ENCODE measurements at regions not wholly inside any gene's neighbourhood (a gene's known extent, or its start where the extent isn't known, plus 50 kb on each side); places are given as distances from the start of the nearest gene placed in this dataset.

- no peaks in the 10 kb centered on the region for H3K9me3 ChIP-seq (ENCODE audit: control insufficient read depth in 5 of 5, low read length in 5 of 5)
- H3K4me1 ChIP-seq (ENCODE audit: control insufficient read depth in 5 of 5, insufficient read depth in 5 of 5, low read length in 5 of 5): peaks cover 0 to 9% (median 0%) of the 10 kb centered on the region in 5 donors
- no peak overlapping the region for H3K9ac ChIP-seq (ENCODE audit: low read length in 5 of 5)
- H3K27ac ChIP-seq (ENCODE audit: low read depth, low read length): no peak overlapping the region
- peaks cover 0 to 7% (median 4%) of the 10 kb centered on the region in 5 donors for H3K36me3 ChIP-seq (ENCODE audit: control insufficient read depth in 5 of 5, insufficient read depth in 5 of 5, low read length in 5 of 5)
- no peak overlapping the region for H3K4me3 ChIP-seq (ENCODE audit: low read depth in 1 of 5, low read length in 5 of 5)
- H3K27me3 ChIP-seq (ENCODE audit: control insufficient read depth in 5 of 5, insufficient read depth in 4 of 5, low read length in 5 of 5): no peaks in the 10 kb centered on the region
Measured at GRCh38 chr1:113007706-113008364, 51.8 kb upstream of the SLC16A1 start.

- H3K36me3 ChIP-seq (ENCODE audit: control insufficient read depth in 5 of 5, insufficient read depth in 5 of 5, low read length in 5 of 5): peaks cover 0 to 7% (median 4%) of the 10 kb centered on the region in 5 donors
Measured at GRCh38 chr1:113008365-113008714, 52.3 kb upstream of the SLC16A1 start.

GRCh38 chr1:113012149-113012548 lies 56.2 kb upstream of the SLC16A1 start:
- no peaks in the 10 kb centered on the region for H3K9me3 ChIP-seq (ENCODE audit: control insufficient read depth in 5 of 5, low read length in 5 of 5)
- H3K27ac ChIP-seq (ENCODE audit: low read depth, low read length): no peak overlapping the region
- no peaks in the 10 kb centered on the region for H3K27me3 ChIP-seq (ENCODE audit: control insufficient read depth in 5 of 5, insufficient read depth in 4 of 5, low read length in 5 of 5)
- no peak overlapping the region for H3K9ac ChIP-seq (ENCODE audit: low read length in 5 of 5)
- H3K36me3 ChIP-seq (ENCODE audit: control insufficient read depth in 5 of 5, insufficient read depth in 5 of 5, low read length in 5 of 5): peaks cover 0 to 7% (median 4%) of the 10 kb centered on the region in 5 donors
- H3K4me3 ChIP-seq (ENCODE audit: low read depth in 1 of 5, low read length in 5 of 5): no peak overlapping the region
- no peaks in the 10 kb centered on the region for H3K4me1 ChIP-seq (ENCODE audit: control insufficient read depth in 5 of 5, insufficient read depth in 5 of 5, low read length in 5 of 5)

More at GRCh38 chr1:113008365-113008714, 52.3 kb upstream of the SLC16A1 start:
- H3K9me3 ChIP-seq (ENCODE audit: control insufficient read depth in 5 of 5, low read length in 5 of 5): no peaks in the 10 kb centered on the region
- H3K27me3 ChIP-seq (ENCODE audit: control insufficient read depth in 5 of 5, insufficient read depth in 4 of 5, low read length in 5 of 5): no peaks in the 10 kb centered on the region
- no peak overlapping the region for H3K9ac ChIP-seq (ENCODE audit: low read length in 5 of 5)
- peaks cover 0 to 9% (median 0%) of the 10 kb centered on the region in 5 donors for H3K4me1 ChIP-seq (ENCODE audit: control insufficient read depth in 5 of 5, insufficient read depth in 5 of 5, low read length in 5 of 5)
- no peak overlapping the region for H3K4me3 ChIP-seq (ENCODE audit: low read depth in 1 of 5, low read length in 5 of 5)
- no peak overlapping the region for H3K27ac ChIP-seq (ENCODE audit: low read depth, low read length)

GRCh38 chr1:113013823-113014222 lies 57.8 kb upstream of the SLC16A1 start:
- H3K4me1 ChIP-seq (ENCODE audit: control insufficient read depth in 5 of 5, insufficient read depth in 5 of 5, low read length in 5 of 5): no peaks in the 10 kb centered on the region
- H3K9ac ChIP-seq (ENCODE audit: low read length in 5 of 5): no peak overlapping the region
- no peaks in the 10 kb centered on the region for H3K27me3 ChIP-seq (ENCODE audit: control insufficient read depth in 5 of 5, insufficient read depth in 4 of 5, low read length in 5 of 5)
- H3K27ac ChIP-seq (ENCODE audit: low read depth, low read length): no peak overlapping the region
- H3K4me3 ChIP-seq (ENCODE audit: low read depth in 1 of 5, low read length in 5 of 5): no peak overlapping the region
- H3K9me3 ChIP-seq (ENCODE audit: control insufficient read depth in 5 of 5, low read length in 5 of 5): no peaks in the 10 kb centered on the region
- H3K36me3 ChIP-seq (ENCODE audit: control insufficient read depth in 5 of 5, insufficient read depth in 5 of 5, low read length in 5 of 5): peaks cover 0 to 4% (median 0%) of the 10 kb centered on the region in 5 donors

- Histone ChIP-seq H3K9ac (ENCODE audit: low read length in 5 of 5) (no peak overlapping the region), H3K4me1 (ENCODE audit: control insufficient read depth in 5 of 5, insufficient read depth in 5 of 5, low read length in 5 of 5) (no peaks in the 10 kb centered on the region), H3K9me3 (ENCODE audit: control insufficient read depth in 5 of 5, low read length in 5 of 5) (no peaks in the 10 kb centered on the region), H3K4me3 (ENCODE audit: low read depth in 1 of 5, low read length in 5 of 5) (no peak overlapping the region), H3K36me3 (ENCODE audit: control insufficient read depth in 5 of 5, insufficient read depth in 5 of 5, low read length in 5 of 5) (peaks cover 0 to 3% (median 0%) of the 10 kb centered on the region in 5 donors), H3K27ac (ENCODE audit: low read depth, low read length) (no peak overlapping the region), H3K27me3 (ENCODE audit: control insufficient read depth in 5 of 5, insufficient read depth in 4 of 5, low read length in 5 of 5) (no peaks in the 10 kb centered on the region)
Measured at GRCh38 chr1:113014508-113014907, 58.5 kb upstream of the LRIG2 start.

GRCh38 chr1:113018911-113019310 lies 54.1 kb upstream of the LRIG2 start:
- H3K27ac ChIP-seq (ENCODE audit: low read depth, low read length): no peak overlapping the region
- H3K36me3 ChIP-seq (ENCODE audit: control insufficient read depth in 5 of 5, insufficient read depth in 5 of 5, low read length in 5 of 5): no peaks in the 10 kb centered on the region
- no peaks in the 10 kb centered on the region for H3K9me3 ChIP-seq (ENCODE audit: control insufficient read depth in 5 of 5, low read length in 5 of 5)
- no peak overlapping the region for H3K4me3 ChIP-seq (ENCODE audit: low read depth in 1 of 5, low read length in 5 of 5)
- no peaks in the 10 kb centered on the region for H3K4me1 ChIP-seq (ENCODE audit: control insufficient read depth in 5 of 5, insufficient read depth in 5 of 5, low read length in 5 of 5)
- no peaks in the 10 kb centered on the region for H3K27me3 ChIP-seq (ENCODE audit: control insufficient read depth in 5 of 5, insufficient read depth in 4 of 5, low read length in 5 of 5)
- peak overlapping the region in 1 of 5 donors; percentile 20 for H3K9ac ChIP-seq (ENCODE audit: low read length in 5 of 5)

- H3K36me3 ChIP-seq (ENCODE audit: control insufficient read depth in 5 of 5, insufficient read depth in 5 of 5, low read length in 5 of 5): no peaks in the 10 kb centered on the region
- no peaks in the 10 kb centered on the region for H3K27me3 ChIP-seq (ENCODE audit: control insufficient read depth in 5 of 5, insufficient read depth in 4 of 5, low read length in 5 of 5)
- H3K4me3 ChIP-seq (ENCODE audit: low read depth in 1 of 5, low read length in 5 of 5): no peak overlapping the region
- no peaks in the 10 kb centered on the region for H3K9me3 ChIP-seq (ENCODE audit: control insufficient read depth in 5 of 5, low read length in 5 of 5)
- no peak overlapping the region for H3K9ac ChIP-seq (ENCODE audit: low read length in 5 of 5)
- no peaks in the 10 kb centered on the region for H3K4me1 ChIP-seq (ENCODE audit: control insufficient read depth in 5 of 5, insufficient read depth in 5 of 5, low read length in 5 of 5)
- H3K27ac ChIP-seq (ENCODE audit: low read depth, low read length): no peak overlapping the region
Measured at GRCh38 chr1:113021430-113022085, 51.4 kb upstream of the LRIG2 start.

Data from subcutaneous abdominal adipose tissue (tissue), 5 donors.